Calu3 (cell line): ENCODE measurements at regions not wholly inside any gene's neighbourhood (a gene's known extent, or its start where the extent isn't known, plus 50 kb on each side); places are given as distances from the start of the nearest gene placed in this dataset.

ENCODE experiments used
- BruUV-seq: library from RNA; stranded (reverse); fragments of 400-500 nt; replicated peaks from 2 replicates; lab custom pipeline; 2021; lab: Mats Ljungman, UMichigan
- CTCF ChIA-PET: fragments of 300-600 bp; sonication (Branson Sonifier 250); formaldehyde crosslinking; loops from one replicate; lab custom pipeline; 2022; ENCODE audit warnings: antibody characterized with exemption; lab: Charles Lee
- DNase-seq: peaks from one replicate; pipeline ENCODE4 v3.0.0; 2022
- H3K27ac Mint-ChIP-seq: one replicate; pipeline ENCODE4 v1.8.0; 2022; ENCODE audit warnings: mixed read lengths; ENCODE audit not compliant: unreplicated experiment
- H3K27me3 Mint-ChIP-seq: one replicate; pipeline ENCODE4 v1.8.0; 2022; ENCODE audit warnings: mixed read lengths; ENCODE audit not compliant: unreplicated experiment
- H3K36me3 Mint-ChIP-seq: one replicate; pipeline ENCODE4 v1.8.0; 2022; ENCODE audit warnings: mild to moderate bottlenecking, moderate library complexity, mixed read lengths; ENCODE audit not compliant: insufficient read depth, unreplicated experiment
- H3K4me1 Mint-ChIP-seq: one replicate; pipeline ENCODE4 v1.8.0; 2022; ENCODE audit warnings: mild to moderate bottlenecking, low read depth, mixed read lengths; ENCODE audit not compliant: unreplicated experiment
- H3K4me3 Mint-ChIP-seq: one replicate; pipeline ENCODE4 v1.8.0; 2022; ENCODE audit warnings: mild to moderate bottlenecking, low read depth, moderate library complexity, mixed read lengths; ENCODE audit not compliant: unreplicated experiment
- H3K9me3 Mint-ChIP-seq: one replicate; pipeline ENCODE4 v1.8.0; 2022; ENCODE audit warnings: low read depth, mixed read lengths; ENCODE audit not compliant: unreplicated experiment
- CTCF ChIP-seq: fragments of 200-600 bp; IDR thresholded peaks from one replicate; pipeline ENCODE4 v1.8.0; 2022; ENCODE audit warnings: antibody characterized with exemption; ENCODE audit not compliant: unreplicated experiment
- intact Hi-C: fragments of 100-400 bp; cut with micrococcal nuclease; formaldehyde crosslinking; loops from one replicate; pipeline ENCODE4 v1.10.0; 2022; ENCODE audit not compliant: unreplicated experiment

GRCh38 chr13:74945637-74946036 lies 536.3 kb downstream of the TBC1D4 start:
- Mint-ChIP-seq H3K9me3 (peaks cover 2% of the 10 kb centered on the region), H3K4me1 (no peaks in the 10 kb centered on the region), H3K27me3 (no peaks in the 10 kb centered on the region), H3K27ac (no peak overlapping the region), H3K4me3 (no peak overlapping the region), H3K36me3 (no peaks in the 10 kb centered on the region)
- DNase-seq: no peak
- TF ChIP-seq CTCF: no peak
- intact Hi-C loops: no loop called here
- CTCF ChIA-PET: no interaction called here
- BruUV-seq: no TSS peak

- H3K27ac Mint-ChIP-seq: no peak overlapping the region
- DNase-seq: no peak
- H3K9me3 Mint-ChIP-seq: no peaks in the 10 kb centered on the region
- H3K4me3 Mint-ChIP-seq: no peak overlapping the region
- CTCF ChIA-PET: no interaction called here
- H3K27me3 Mint-ChIP-seq: no peaks in the 10 kb centered on the region
- no peak for TF ChIP-seq CTCF
- H3K36me3 Mint-ChIP-seq: no peaks in the 10 kb centered on the region
- no TSS peak for BruUV-seq
- intact Hi-C loops: no loop called here
- no peaks in the 10 kb centered on the region for H3K4me1 Mint-ChIP-seq
Measured at GRCh38 chr13:74931698-74932433, 550.1 kb downstream of the TBC1D4 start.

- Mint-ChIP-seq H3K36me3 (no peaks in the 10 kb centered on the region), H3K27me3 (no peaks in the 10 kb centered on the region), H3K27ac (no peak overlapping the region), H3K4me3 (no peak overlapping the region), H3K4me1 (no peaks in the 10 kb centered on the region), H3K9me3 (no peaks in the 10 kb centered on the region)
- intact Hi-C loops: no loop called here
- CTCF ChIA-PET: no interaction called here
- DNase-seq: no peak
- BruUV-seq: no TSS peak
- no peak for TF ChIP-seq CTCF
Measured at GRCh38 chr13:74930402-74931165, 551.4 kb downstream of the TBC1D4 start.

- intact Hi-C loops: no loop called here
- no peaks in the 10 kb centered on the region for H3K9me3 Mint-ChIP-seq
- DNase-seq: no peak
- CTCF ChIA-PET: no interaction called here
- no peak overlapping the region for H3K4me3 Mint-ChIP-seq
- H3K4me1 Mint-ChIP-seq: no peaks in the 10 kb centered on the region
- no peak overlapping the region for H3K27ac Mint-ChIP-seq
- TF ChIP-seq CTCF: no peak
- BruUV-seq: no TSS peak
- H3K27me3 Mint-ChIP-seq: no peaks in the 10 kb centered on the region
- no peaks in the 10 kb centered on the region for H3K36me3 Mint-ChIP-seq
Measured at GRCh38 chr13:74929436-74929835, 552.5 kb downstream of the TBC1D4 start.
